ENCODE measurements at regions not wholly inside any gene's neighbourhood (a gene's known extent, or its start where the extent isn't known, plus 50 kb on each side); places are given as distances from the start of the nearest gene placed in this dataset.

GRCh38 chr22:19663286-19663815 lies 51.0 kb upstream of the SEPTIN5 start (continued):
- TF ChIP-seq ZBTB49 (CRISPR knock-in tag; IDR thresholded peaks at IDR 0.05; ENCODE audit: borderline replicate concordance) (no peak), NCOA1 (IDR thresholded peaks at IDR 0.05; ENCODE audit: low read depth) (no peak), HDAC2 (IDR thresholded peaks at IDR 0.05) (no peak), FOXP1 (CRISPR knock-in tag; IDR thresholded peaks at IDR 0.05) (no peak), SIN3A (IDR thresholded peaks at IDR 0.05; ENCODE audit: borderline replicate concordance in 2 of 2, control insufficient read depth in 1 of 2, low read depth in 2 of 2, low read length in 2 of 2) (no peak), PREB (CRISPR knock-in tag; IDR thresholded peaks at IDR 0.05) (no peak)

DNA sequence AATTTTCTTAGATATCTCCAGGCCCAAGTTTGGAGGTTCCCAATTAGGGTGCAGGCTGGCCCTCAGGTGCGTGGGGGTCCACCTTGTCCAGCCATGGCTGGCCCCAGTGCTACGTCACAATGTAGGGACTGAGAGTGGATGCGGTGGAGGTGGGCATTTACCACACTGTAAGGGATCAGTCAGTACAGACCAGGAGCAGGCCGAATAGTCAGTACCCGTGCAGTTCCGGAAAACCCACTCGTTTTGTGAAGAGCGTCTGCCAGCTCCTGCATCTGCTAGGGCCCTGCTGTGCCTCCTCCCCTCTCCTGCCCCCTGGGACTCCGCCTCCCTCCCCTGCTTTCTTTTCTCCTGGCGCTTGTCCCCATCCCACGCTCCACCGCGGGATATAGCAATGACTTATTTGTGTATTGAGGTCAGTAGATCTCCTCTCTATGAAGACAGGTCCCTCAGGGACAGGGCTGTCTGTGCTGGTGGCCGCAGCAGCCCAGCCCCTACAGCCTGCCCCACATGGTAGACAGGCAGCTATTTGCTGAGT lies 50.4 kb upstream of the SEPTIN5 start:
- Histone ChIP-seq H3K9me3 (replicated peaks; ENCODE audit: control insufficient read depth, insufficient read depth, low read depth, low read length) (no peaks in the 10 kb centered on the region), H3K4me1 (replicated peaks in 1 of 2; ENCODE audit: control insufficient read depth in 2 of 2, insufficient read depth in 2 of 2, low read length in 2 of 2) (peaks cover 15 to 23% of the 10 kb centered on the region in 2 experiments), H3K27ac (ENCODE audit: extremely low read depth, low read depth, low read length) (no peak overlapping the region), H3K79me2 (ENCODE audit: control insufficient read depth, insufficient read depth, low read length) (no peaks in the 10 kb centered on the region), H3K9ac (ENCODE audit: insufficient read depth in 1 of 2, low read depth in 2 of 2, low read length in 2 of 2) (peak overlapping the region in 1 of 2 experiments; percentile 29; a peak in 1 of 4 replicates), H4K20me1 (replicated peaks; ENCODE audit: control insufficient read depth, insufficient read depth, low read length) (no peaks in the 10 kb centered on the region), H3K9me1 (ENCODE audit: control insufficient read depth, insufficient read depth, low read length) (peaks cover 4% of the 10 kb centered on the region), H2AFZ (ENCODE audit: low read depth, low read length) (peak overlapping the region; percentile 13), H3K36me3 (ENCODE audit: control insufficient read depth, insufficient read depth, low read length) (no peaks in the 10 kb centered on the region), H3K4me2 (ENCODE audit: insufficient read depth, low read length) (peak overlapping the region; percentile 34), H3K27me3 (ENCODE audit: control insufficient read depth in 2 of 2, insufficient read depth in 2 of 2, low read length in 2 of 2) (peaks cover 60 to 63% of the 10 kb centered on the region in 2 experiments), H3K4me3 (no peak overlapping the region)
- 9% methylated on average over 14 of the region's 14 CpGs for WGBS (ENCODE audit: insufficient coverage, low coverage, missing lambda C conversion rate)
- peak; percentile 65 to 82 (median 76) for DNase-seq (ENCODE audit: extremely low read depth in 1 of 4, low spot score in 3 of 4)
- ChIA-PET CTCF (ENCODE audit: low intra/inter-chr PET ratio) (no interaction called here), POLR2A (interaction anchor here (0.7 to 7.8 kb wide), 6 partner anchors 10 to 56 kb away, joined by 3 to 80 read pairs (median 4); no protein-coding TSS in a partner anchor)
- BruUV-seq (replicated peaks): no TSS peak
- peak; percentile 41 for ATAC-seq
- in situ Hi-C loops (cut with MboI) (no loop called here), intact Hi-C loops (cut with micrococcal nuclease) (loop anchor here (10.0 kb wide), 2 partner anchors 51 to 59 kb away; partner anchors contain the start of gene SEPTIN5)
- peak; percentile 32 for FAIRE-seq
- no peak for TF ChIP-seq EWSR1 (IDR thresholded peaks at IDR 0.05; ENCODE audit: borderline replicate concordance, low read depth, partially characterized antibody)
- peak in 1 of 2 experiments; percentile 35; a peak in 1 of 4 replicates for TF ChIP-seq KDM4B (IDR thresholded peaks at IDR 0.05; ENCODE audit: borderline replicate concordance in 2 of 2, low read depth in 1 of 2)
- 0 out of 2 replicates have a peak, but pooled peaks have one; percentile 12 for TF ChIP-seq ZNF12 (CRISPR knock-in tag; IDR thresholded peaks at IDR 0.05)
- no peak for TF ChIP-seq NRF1 (conservative IDR thresholded peaks at IDR 0.05 in 1 of 2, IDR thresholded peaks at IDR 0.05 in 1 of 2)
- TF ChIP-seq ZBTB8A (IDR thresholded peaks at IDR 0.05; ENCODE audit: partially characterized antibody): no peak
- TF ChIP-seq ZNF175 (CRISPR knock-in tag; IDR thresholded peaks at IDR 0.05; ENCODE audit: low read depth): 0 out of 2 replicates have a peak, but pooled peaks have one; percentile 42
- no peak for TF ChIP-seq ZNF311 (CRISPR knock-in tag; IDR thresholded peaks at IDR 0.05)
- no peak for TF ChIP-seq DNMT1 (IDR thresholded peaks at IDR 0.05)
- no peak for TF ChIP-seq ZKSCAN3 (CRISPR knock-in tag; IDR thresholded peaks at IDR 0.05)
- no peak for TF ChIP-seq ID3 (CRISPR knock-in tag; IDR thresholded peaks at IDR 0.05)
- TF ChIP-seq ID3 (tag; IDR thresholded peaks at IDR 0.05): 0 out of 2 replicates have a peak, but pooled peaks have one; percentile 32
